COLO829 (cell line): ENCODE measurements at regions not wholly inside any gene's neighbourhood (a gene's known extent, or its start where the extent isn't known, plus 50 kb on each side); places are given as distances from the start of the nearest gene placed in this dataset.

ENCODE experiments used
- DNase-seq: peaks from one replicate; pipeline ENCODE4 v3.0.0; 2012; ENCODE audit warnings: low spot score

DNA sequence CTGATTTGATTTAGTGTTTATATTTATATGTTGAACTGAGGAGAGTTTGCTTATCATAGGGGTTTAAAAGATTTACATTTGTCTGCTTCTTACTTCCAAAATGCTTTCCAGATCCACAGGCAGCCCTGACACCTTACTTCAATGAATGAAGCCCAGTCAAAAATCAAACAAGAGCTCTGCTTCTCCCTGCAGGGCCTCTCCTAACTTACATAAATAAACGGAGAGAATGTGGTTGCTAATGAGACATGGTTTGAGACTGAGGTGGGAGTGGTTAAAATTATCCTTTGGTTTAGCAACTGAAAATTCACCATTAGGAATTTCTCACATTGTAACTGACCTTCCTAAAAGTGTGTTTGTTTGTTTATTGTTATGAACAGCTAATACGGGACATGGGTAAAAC lies 612.3 kb upstream of the FANCL start:
- DNase-seq = no peak

DNA sequence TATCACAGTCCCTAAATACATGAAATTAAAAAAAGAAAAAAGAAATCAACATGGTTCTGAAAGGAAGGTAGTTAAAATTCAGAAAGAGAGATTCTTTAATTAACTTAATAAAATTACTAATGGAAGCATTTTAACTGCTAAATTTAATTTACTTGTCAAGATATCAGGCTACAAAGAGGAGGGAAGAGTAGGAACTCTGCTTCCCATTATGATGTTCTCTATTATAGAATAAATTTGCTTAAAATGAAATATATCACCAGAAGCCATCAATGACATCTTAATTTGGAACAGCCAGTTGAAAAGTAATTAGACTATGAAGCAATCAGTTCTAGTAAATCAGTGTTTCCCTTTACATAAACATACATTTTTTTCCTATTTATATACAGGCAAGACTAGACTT lies 611.8 kb upstream of the FANCL start:
- DNase-seq = no peak

DNA sequence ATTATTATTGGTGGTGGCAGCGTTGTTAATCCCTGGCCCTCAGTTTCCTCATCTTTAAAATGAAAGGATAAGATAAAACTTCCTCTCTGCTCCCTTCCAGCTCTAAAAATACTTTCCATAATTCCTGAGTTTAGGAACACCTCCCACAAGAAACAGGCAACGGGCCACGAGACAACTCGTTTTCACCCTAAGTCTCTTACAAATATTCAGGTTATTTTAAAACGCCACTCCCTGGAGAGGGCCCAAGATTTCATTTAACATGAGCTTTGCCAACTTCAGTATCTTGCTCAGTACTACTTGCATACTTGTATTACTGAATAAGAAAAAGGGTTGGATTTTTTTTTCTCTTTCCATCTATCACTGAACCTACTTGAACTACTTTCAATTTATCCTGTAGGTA lies 611.1 kb upstream of the FANCL start:
- no peak for DNase-seq

DNA sequence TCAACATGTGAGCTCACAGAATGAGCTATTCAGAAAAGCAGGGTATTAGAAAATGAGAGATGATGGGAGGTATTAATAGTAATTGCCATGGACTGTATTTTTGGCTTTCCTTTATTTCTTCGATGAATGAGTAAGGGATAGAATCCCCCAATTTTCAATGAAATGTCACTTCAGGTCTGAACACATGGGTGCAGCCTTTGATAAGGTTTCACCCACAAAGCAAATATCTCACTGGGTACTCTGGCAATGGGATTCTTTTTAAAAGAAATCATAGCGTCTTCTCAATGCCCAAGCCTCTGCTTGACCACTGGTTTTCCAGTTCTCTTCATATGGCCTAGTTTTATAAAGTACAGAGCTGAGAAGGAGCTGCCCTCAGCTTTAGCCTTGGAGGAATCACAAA lies 610.5 kb upstream of the FANCL start:
- DNase-seq = no peak

DNA sequence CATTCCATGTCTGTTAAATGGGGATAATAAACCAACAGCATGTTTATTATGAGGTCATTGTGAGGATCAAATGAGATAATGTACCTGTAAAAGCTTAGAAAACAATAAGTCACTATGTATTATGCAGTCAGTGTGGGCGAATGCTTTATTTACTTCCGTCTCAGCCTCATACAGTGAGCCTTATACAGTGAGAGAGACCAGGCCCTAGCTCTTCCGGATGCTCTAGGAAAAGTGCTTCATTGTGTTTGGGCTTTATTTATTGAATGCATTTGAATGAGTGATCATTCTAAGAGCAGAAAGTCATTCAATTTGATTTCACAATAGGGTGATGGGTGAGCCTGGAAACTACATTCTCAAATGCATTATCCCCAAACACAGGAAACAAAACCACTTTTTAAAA lies 603.9 kb upstream of the FANCL start:
- peak; percentile 10 for DNase-seq

DNA sequence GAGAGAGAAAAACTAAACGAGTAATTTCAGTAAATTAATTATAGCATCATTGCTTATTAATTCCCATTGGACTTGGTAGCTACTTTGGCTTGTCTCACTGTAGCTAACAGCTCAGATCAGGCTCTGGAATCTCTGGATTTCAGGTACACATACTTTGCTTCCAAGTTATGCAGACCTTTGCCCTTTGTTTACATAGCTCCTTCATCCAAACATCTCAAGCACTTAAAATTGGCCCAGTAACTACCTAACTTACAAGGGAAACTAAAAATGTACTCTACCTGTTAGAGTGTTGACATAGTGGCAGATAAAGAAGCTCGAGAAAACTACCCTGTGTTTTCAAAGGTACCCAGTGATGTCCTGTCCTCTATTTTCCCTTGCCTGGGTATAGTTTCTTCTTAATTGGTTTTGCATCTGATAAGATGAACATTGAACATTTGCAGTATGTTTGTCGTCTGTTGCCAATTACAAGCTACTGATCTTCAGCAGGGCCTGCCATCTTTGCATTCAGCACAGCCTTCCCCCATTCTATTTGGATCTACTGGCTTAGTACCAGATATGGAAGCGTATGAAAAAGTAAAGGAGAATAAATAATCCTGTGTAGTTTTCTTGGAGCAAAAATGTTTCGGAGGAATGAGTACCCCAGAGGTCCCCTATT lies 601.5 kb upstream of the FANCL start:
- no peak for DNase-seq

DNA sequence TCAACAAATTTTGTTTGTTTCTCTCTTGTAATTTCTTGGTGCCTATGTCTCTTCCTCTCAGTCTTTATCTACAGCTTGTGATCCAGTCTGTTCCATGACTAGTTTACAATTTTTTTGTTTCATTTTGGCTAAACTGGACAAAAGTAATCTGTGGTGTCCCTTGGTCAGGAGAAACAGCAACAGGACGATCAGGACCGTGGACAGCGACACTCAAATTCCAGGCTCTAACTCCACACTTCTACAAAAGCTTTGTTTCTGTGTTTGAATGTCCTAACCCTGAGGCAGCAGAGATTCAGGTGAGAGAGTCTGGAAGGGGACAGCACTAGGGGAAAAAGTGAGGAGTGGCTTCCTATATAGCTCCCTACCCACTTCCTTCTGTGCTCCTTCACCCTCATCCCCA lies 593.3 kb upstream of the FANCL start:
- DNase-seq = no peak

DNA sequence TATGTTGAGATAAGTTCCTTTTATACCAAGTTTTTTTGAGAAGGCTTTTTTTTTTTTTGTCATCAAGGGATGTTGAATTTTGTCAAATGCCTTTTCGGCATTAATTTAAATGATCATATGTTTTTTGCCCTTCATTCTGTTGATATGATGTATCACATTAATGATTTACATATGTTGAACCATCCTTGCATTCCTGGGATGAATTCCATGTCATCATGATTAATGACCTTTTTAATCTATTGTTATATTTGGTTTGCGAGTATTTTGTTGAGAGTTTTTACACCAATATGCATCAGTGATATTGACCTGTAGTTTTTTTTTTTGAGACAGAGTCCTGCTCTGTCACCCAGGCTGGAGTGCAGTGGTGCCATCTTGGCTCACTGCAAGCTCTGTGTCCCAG lies 585.7 kb upstream of the FANCL start:
- no peak for DNase-seq

DNA sequence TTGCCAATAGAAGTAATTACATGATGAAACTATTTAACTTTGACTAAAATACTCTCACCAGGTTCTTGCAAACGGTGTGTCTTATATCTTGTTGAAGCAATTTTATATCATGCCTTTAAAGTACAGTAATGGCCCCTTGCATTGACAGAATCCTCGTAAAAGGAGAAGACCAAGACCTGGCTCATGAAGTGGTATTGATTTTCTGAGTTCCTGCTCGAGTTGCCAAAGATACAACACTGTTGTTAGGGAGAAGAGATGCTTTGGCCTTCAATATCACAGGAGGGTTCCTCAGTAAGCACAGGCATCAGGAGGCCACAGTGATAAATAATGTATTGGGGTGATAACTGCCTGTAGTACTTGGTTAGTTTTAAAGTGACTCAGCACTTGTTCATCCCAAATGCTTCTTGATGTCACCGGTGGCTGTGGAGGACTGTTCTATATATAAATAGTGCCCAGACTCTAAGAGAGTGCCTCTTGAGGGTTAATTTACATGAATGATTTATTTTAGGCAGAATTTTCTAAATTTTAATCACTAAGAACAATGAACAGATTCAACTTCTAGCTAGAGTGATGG lies 571.7 kb upstream of the FANCL start:
- DNase-seq = no peak

DNA sequence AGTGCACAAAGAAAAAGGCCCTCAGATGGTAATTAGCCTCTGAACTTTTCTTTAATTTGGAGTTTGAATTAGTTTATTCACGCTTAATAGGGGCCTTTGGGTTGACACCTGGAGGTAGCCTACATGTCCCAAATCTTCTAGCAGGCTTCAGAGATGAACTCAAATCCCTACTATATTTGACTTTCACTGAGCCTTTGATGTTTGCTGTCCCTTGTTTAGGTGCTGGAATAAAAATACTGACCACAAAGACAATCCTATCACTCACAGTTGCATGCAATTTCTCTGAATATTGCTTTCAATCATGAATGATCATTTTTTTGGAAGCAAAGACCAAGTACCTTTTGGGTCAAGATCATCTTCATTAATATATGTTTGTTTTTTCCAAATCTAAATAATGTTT lies 564.0 kb upstream of the FANCL start:
- no peak for DNase-seq

DNA sequence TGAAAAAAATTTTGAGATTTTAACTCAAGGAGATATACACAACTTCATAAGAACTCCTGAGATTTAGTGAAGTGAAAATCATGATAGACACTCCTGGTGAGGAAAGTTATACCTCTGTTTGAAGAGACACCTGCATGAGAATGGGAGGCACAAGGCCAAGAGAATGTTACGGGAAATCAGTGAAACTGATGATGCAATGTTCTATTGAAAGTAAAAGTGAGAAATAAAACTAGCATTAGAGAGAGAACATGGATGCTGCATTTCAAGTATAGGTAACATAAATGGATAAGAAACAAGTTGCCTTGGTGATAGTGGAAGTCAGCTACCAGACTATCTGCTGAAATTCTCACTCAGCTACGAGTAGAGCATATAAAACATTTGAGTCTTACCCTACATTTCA lies 562.1 kb upstream of the FANCL start:
- DNase-seq = no peak

DNA sequence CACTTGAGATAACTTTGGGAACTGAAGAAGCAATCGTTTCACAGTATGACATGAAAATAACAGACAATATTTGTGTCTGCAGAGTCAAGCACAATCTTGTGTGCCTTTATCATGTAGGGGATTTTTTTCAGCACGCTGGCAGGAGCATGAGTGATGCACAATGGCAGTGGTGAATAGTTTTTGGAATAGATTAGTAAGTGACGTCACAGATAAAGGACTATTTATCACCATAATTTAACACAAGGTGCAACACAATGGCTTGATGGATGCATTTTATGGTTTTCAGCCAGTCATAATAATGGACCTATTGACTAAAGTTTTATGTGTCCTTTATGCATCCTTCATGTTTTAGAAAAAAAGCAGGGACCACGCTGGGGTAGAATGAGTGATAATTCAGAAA lies 559.8 kb upstream of the FANCL start:
- no peak for DNase-seq

DNA sequence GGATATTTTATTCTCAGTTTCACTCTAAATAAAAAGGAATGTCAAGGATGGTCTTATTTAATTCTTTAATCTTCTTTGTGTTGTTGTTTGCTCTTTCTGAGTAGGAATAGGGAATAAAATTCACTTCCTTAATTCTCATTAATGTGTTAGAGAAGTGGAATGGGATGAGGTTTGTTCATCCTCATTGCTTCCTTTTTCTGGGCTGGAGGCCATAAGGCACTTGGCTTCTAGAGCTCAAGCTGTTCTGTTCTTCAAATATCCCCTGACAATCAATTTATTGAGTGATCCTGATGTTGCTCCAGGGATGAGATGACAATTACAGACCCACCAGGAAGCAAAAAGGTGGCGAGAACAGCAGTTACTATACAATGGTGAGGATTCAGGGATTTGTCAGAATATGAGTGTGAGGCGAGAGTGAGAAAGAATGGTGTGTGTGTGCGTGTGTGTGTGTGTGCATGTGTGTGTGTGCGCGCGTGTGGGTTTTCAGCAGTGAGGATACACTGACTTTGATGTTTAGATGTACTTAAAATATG lies 557.6 kb upstream of the FANCL start:
- no peak for DNase-seq

DNA sequence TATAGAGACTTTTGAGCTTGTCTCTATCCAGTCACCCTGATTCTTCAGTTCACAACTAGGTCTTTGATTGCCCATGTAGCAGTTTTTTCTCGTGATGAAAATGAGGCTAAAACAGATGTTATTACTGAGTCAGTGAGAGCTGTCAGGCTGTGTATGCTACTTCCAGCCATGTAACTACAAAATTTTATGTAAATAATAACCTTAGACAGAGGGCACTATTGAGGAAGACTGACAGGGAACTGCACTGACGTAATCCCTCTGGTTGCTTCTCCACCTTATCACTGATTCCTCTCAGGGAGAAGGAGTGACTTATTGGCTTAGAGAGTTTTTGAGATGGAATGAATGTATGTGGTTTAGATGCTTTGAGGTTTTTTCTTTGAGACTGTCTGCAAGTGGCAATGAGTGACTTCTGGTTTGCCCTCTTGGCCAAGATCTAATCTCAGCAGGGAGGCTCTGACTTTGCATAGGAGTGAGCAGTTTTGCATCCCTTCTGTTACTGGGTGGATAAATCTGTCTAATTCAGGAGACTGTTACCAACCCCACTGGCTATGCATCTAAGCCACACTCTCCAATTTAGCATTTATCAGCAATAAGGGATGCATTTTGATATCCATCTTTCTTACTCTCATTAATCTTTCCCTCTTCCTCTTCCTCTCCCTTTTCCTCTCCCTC lies 555.2 kb upstream of the FANCL start:
- DNase-seq = no peak

DNA sequence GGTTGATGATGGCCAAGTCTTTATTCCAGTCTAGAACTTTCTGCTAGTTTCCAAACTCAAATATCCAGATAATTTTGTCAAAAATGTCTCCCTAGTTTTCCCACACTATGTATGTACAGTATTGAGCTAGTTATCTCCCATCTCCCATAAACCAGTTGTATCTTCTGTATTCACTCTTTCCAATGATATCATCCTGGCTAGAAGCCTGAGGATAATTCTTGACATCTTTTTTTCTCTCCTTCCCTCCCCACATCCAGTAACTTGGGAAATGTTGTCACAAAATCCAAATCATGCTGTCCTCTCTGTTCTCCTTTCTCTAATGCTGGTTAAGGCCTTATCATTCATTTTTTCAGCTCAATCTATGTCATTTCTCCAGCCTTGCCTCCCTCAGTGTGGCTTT lies 553.8 kb upstream of the FANCL start:
- no peak for DNase-seq

DNA sequence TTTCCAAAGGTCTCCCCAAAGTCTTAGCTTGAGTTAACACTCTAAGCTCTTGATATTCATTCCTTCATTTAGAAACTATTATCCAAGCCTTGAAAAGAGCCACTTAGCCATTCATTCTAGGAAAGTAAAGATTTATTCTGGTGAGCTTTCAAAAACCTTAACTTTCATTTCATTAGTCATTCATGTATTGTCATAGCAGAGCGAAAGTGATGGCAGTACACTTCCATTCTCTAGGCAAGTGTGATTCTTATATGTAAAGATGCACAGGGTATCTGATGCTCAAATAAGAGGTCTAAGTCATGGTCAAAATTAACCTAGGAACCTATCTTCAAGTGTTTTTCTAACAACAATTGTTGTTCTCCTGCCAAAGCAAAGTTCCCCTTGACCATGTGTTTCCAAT lies 553.0 kb upstream of the FANCL start:
- DNase-seq = no peak

DNA sequence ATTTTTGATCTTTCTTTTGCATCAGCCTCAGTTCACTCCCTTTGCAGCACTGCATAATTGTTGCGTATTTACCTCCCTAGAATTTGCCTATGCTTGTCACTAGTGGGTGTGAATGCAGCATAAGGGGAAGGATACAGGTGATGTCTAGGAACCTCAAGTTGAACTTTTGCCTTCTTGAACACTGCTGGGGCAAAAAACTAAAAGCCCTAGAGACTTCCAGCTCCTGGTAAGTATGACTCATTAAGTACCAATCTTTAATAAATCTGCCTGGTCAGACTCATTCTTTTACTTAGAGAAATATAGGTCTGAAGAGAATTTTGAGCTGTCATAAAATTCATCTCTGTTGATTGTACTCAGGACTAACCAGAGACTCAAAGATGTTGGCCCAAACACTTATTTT lies 547.3 kb upstream of the FANCL start:
- DNase-seq = no peak

DNA sequence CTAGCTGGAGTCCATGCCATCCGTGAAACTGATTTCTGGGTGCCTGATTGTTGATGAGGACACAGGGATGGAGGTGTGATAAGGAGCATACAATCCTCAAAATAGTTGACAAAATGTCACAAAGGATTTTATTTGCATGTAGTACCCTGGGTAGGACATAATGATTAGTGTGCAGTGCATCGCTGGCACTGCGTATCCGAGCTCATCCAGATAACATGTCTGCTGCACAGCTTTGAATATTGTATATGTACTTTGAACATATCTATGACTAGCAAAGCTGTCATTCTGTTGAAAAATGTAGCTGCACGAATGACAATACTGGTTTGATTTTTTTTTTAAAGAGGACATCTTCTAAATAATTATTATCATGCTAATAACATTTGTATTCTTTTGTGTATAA lies 529.7 kb upstream of the FANCL start:
- no peak for DNase-seq

DNA sequence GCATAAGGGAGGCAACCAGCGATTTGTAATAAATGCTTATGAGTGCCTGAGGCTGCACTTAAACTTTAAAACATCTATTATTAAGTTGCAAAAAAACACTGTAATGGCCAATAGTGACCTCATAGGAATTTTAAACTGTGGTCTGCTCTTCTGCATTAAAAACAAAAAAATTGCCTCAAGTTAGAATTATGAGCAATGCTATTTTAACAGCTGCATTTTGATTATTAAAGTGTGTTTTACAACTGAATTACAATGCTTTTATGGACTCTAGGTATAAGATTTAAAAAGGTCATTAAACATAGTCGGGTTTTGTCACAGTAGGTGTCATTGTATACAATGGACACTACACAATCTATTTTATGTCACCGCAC lies 528.7 kb upstream of the FANCL start:
- no peak for DNase-seq

DNA sequence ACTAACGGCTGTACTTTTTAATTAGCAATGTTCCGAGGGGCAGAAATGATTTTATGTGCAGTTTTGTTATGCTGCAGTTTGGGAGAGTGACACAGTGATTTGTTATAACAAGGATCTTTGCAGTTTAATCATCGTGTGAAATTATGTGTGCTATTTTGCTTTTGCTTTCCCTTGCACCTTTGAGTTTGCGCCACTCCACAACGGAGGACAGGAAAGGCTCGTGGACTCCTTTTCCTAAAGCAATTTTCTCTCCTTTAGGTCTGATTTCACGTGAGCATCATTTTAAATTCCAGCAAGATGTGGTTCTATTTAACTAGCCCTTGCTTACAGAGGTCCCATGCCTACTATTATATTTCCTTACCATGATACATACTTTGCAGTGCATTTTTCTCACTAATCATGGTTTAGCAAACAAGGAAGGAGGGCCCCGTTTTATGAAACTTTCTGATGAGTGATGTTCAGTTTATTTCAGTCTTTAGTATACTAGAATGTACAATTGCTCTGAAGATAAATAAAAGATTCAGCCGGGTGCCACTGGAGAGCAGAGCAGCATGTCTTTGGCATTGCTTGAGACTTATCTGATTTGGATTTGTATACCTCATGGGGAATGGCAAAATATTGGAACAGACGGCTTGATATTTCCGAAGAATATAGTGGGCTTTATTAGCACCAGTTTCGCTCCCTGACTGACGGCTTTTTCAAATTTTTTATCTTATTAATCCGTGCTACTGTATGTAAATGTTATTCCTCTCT lies 528.2 kb upstream of the FANCL start:
- no peak for DNase-seq

DNA sequence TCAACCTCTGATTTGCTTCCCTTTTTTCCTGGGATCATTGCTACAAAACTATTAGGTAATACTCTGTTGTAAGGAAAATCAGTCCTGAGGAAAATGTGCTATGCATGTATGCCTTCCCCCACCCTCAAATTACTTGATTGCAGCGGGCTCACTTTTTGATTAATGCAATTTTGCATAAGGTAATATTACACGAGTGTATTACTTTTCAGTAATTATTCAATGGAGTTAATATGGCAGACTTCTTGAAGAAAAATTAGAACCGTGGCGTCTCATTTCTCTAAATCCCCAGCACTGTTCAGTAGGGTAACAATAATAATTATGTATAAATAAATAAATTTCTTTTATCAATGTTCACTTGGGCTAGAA lies 527.6 kb upstream of the FANCL start:
- no peak for DNase-seq

DNA sequence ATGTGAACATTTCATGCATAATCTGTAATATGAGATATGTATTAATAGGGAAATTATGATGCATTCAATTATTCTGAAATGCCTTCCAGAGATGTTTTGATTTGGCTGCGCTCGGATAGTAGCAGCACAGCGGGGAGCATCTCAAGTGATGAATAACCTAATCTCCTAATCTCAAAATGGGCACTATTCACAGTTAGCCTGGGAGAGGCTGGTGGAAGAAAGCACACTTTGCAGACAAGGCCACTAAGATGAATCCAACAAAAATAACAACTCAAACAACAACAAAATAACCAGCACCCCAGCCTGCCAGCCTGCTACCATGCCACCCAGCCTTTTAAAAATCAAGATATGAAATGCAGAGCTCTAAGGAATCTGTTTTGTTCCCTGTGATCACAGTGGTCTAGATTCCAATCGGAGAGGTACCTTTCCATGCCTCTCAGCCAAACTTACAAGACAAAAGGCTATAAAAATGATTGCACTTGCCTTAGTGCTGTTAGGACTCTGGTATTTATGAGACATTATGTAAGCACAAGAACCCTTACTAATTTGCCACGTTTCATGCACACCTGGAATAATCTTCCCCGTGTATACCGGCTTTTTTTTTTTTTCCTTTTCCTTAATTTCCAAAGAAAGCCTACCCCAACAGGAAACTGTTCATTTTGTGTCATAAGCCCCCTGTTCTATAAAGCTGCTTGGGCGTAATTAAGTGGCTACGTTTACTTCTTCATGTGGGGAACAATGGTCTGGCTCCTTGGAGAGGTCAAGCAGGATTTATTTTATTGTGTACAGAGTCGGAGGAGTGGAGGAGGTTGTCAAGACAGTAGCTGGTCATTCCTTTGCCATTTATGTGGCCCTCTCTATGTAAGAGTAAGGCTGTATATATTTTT lies 526.9 kb upstream of the FANCL start:
- no peak for DNase-seq
